A673 (cell line): ENCODE measurements at regions not wholly inside any gene's neighbourhood (a gene's known extent, or its start where the extent isn't known, plus 50 kb on each side); places are given as distances from the start of the nearest gene placed in this dataset.

Experiments
- BruUV-seq: library from RNA; stranded (reverse); fragments of 400-500 nt; replicated peaks from 2 replicates; lab custom pipeline; 2021; lab: Mats Ljungman, UMichigan
- CTCF ChIA-PET: fragments of 300-600 bp; sonication (Branson Sonifier 250); formaldehyde crosslinking; loops from one replicate; lab custom pipeline; 2022; ENCODE audit warnings: antibody characterized with exemption; lab: Charles Lee
- POLR2A ChIA-PET: fragments of 300-600 bp; sonication (Branson Sonifier 250); formaldehyde crosslinking; loops from one replicate; lab custom pipeline; 2022; ENCODE audit warnings: antibody characterized with exemption; ENCODE audit not compliant: low non-redundant PET; lab: Charles Lee
- DNase-seq: peaks from one replicate; pipeline ENCODE4 v3.0.0-alpha.2; 2015; ENCODE audit warnings: low spot score
- H3K27ac ChIP-seq: fragments of 200-600 bp; sonication (generic); 2 replicates; pipeline ENCODE4 v1.5.1; 2016; ENCODE audit warnings: mixed run types, low read depth, mild to moderate bottlenecking, mixed read lengths, antibody characterized with exemption, low read length; ENCODE audit not compliant: poor library complexity, severe bottlenecking
- H3K27me3 ChIP-seq: fragments of 200-600 bp; sonication (generic); replicated peaks from 2 replicates; pipeline ENCODE4 v1.6.1; 2017; ENCODE audit warnings: mixed run types, low read depth, mild to moderate bottlenecking, mixed read lengths, antibody characterized with exemption, low read length; ENCODE audit not compliant: insufficient read depth, poor library complexity
- H3K36me3 ChIP-seq: fragments of 200-600 bp; sonication (generic); 2 replicates; pipeline ENCODE4 v1.6.1; 2016; ENCODE audit warnings: mixed run types, mild to moderate bottlenecking, mixed read lengths, antibody characterized with exemption, low read length; ENCODE audit not compliant: insufficient read depth, poor library complexity, severe bottlenecking
- H3K4me1 ChIP-seq: fragments of 200-600 bp; sonication (generic); 2 replicates; pipeline ENCODE4 v1.6.1; 2017; ENCODE audit warnings: mixed run types, mild to moderate bottlenecking, mixed read lengths, antibody characterized with exemption, low read length; ENCODE audit not compliant: insufficient read depth, poor library complexity, severe bottlenecking
- H3K4me3 ChIP-seq: fragments of 200-600 bp; sonication (generic); 2 replicates; pipeline ENCODE4 v1.5.1; 2016; ENCODE audit warnings: low read depth, mixed run types, mild to moderate bottlenecking, mixed read lengths, low read length; ENCODE audit not compliant: poor library complexity, severe bottlenecking
- H3K9me3 ChIP-seq: fragments of 200-600 bp; sonication (generic); 2 replicates; pipeline ENCODE4 v1.6.1; 2016; ENCODE audit warnings: mixed run types, low read depth, mild to moderate bottlenecking, mixed read lengths, antibody characterized with exemption, low read length; ENCODE audit not compliant: poor library complexity, severe bottlenecking
- EZH2 ChIP-seq: fragments of 200-600 bp; sonication (generic); IDR thresholded peaks from 2 replicates; pipeline ENCODE4 v1.6.1; 2017; ENCODE audit warnings: borderline replicate concordance, low read depth, mild to moderate bottlenecking, mixed read lengths, antibody characterized with exemption, low read length; ENCODE audit not compliant: poor library complexity, severe bottlenecking
- intact Hi-C: fragments of 100-400 bp; cut with micrococcal nuclease; formaldehyde crosslinking; loops from one replicate; pipeline ENCODE4 v1.10.0; 2022; ENCODE audit not compliant: unreplicated experiment
- TF ChIP-seq, protein P1 (sequence below): fragments of 300-800, 200-600 bp; sonication (generic); conservative IDR thresholded peaks from 2 replicates; pipeline ENCODE4 v1.5.1; 2017; ENCODE audit warnings: low read depth, mild to moderate bottlenecking, antibody characterized with exemption, low read length, moderate library complexity, mixed read lengths

GRCh38 chr10:91565226-91565625 is 67.6 kb downstream of the PPP1R3C start:
- intact Hi-C loops, result no loop called here
- no peak for DNase-seq
- ChIA-PET POLR2A (no interaction called here), CTCF (interaction anchor here (0.6 kb wide), 1 partner anchor 13 kb away, joined by 3 read pairs; no protein-coding TSS in a partner anchor)
- no TSS peak for BruUV-seq
- Histone ChIP-seq H3K4me3 (no peak overlapping the region), H3K27ac (no peak overlapping the region), H3K9me3 (no peaks in the 10 kb centered on the region), H3K36me3 (no peaks in the 10 kb centered on the region), H3K27me3 (no peaks in the 10 kb centered on the region), H3K4me1 (no peaks in the 10 kb centered on the region)
- TF ChIP-seq EZH2, result no peak
- TF ChIP-seq, protein P1, sequence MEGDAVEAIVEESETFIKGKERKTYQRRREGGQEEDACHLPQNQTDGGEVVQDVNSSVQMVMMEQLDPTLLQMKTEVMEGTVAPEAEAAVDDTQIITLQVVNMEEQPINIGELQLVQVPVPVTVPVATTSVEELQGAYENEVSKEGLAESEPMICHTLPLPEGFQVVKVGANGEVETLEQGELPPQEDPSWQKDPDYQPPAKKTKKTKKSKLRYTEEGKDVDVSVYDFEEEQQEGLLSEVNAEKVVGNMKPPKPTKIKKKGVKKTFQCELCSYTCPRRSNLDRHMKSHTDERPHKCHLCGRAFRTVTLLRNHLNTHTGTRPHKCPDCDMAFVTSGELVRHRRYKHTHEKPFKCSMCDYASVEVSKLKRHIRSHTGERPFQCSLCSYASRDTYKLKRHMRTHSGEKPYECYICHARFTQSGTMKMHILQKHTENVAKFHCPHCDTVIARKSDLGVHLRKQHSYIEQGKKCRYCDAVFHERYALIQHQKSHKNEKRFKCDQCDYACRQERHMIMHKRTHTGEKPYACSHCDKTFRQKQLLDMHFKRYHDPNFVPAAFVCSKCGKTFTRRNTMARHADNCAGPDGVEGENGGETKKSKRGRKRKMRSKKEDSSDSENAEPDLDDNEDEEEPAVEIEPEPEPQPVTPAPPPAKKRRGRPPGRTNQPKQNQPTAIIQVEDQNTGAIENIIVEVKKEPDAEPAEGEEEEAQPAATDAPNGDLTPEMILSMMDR, result no peak

- H3K36me3 ChIP-seq, result no peaks in the 10 kb centered on the region
- BruUV-seq, result no TSS peak
- POLR2A ChIA-PET, result interaction anchor here (0.7 kb wide), 1 partner anchor 125 kb away, joined by 6 read pairs; no protein-coding TSS in a partner anchor
These were observed 68.4 kb downstream of the PPP1R3C start for GRCh38 chr10:91564508-91564907.

More at GRCh38 chr10:91564508-91564907, 68.4 kb downstream of the PPP1R3C start:
- Histone ChIP-seq H3K27me3 (no peaks in the 10 kb centered on the region), H3K9me3 (no peaks in the 10 kb centered on the region), H3K4me1 (no peaks in the 10 kb centered on the region), H3K27ac (no peak overlapping the region), H3K4me3 (no peak overlapping the region)
- CTCF ChIA-PET, result no interaction called here
- intact Hi-C loops, result no loop called here
- DNase-seq, result no peak
- TF ChIP-seq, protein P1, result no peak
- no peak for TF ChIP-seq EZH2
